HL-60 (cell line): ENCODE measurements at regions not wholly inside any gene's neighbourhood (a gene's known extent, or its start where the extent isn't known, plus 50 kb on each side); places are given as distances from the start of the nearest gene placed in this dataset.

Experiments used
- CTCF ChIP-seq: IDR thresholded peaks from one replicate; pipeline ENCODE4 v1.5.1; 2011; ENCODE audit warnings: low read length, control low read depth, inconsistent platforms; ENCODE audit not compliant: insufficient read depth
- POLR2AphosphoS5 ChIP-seq: IDR thresholded peaks from 2 replicates; pipeline ENCODE4 v1.6.1; 2012; ENCODE audit warnings: low read depth
- SPI1 ChIP-seq: IDR thresholded peaks from 2 replicates; pipeline ENCODE4 v1.6.1; 2012; ENCODE audit warnings: low read depth, mild to moderate bottlenecking, borderline replicate concordance
- TF ChIP-seq, protein P1 (sequence below): IDR thresholded peaks from 2 replicates; pipeline ENCODE4 v1.6.1; 2012; ENCODE audit warnings: low read depth; ENCODE audit not compliant: insufficient replicate concordance

GRCh38 chr5:71789746-71790145, 70.7 kb downstream of the CARTPT start:
- TF ChIP-seq CTCF (no peak), SPI1 (no peak), POLR2AphosphoS5 (no peak)
- TF ChIP-seq, protein P1, sequence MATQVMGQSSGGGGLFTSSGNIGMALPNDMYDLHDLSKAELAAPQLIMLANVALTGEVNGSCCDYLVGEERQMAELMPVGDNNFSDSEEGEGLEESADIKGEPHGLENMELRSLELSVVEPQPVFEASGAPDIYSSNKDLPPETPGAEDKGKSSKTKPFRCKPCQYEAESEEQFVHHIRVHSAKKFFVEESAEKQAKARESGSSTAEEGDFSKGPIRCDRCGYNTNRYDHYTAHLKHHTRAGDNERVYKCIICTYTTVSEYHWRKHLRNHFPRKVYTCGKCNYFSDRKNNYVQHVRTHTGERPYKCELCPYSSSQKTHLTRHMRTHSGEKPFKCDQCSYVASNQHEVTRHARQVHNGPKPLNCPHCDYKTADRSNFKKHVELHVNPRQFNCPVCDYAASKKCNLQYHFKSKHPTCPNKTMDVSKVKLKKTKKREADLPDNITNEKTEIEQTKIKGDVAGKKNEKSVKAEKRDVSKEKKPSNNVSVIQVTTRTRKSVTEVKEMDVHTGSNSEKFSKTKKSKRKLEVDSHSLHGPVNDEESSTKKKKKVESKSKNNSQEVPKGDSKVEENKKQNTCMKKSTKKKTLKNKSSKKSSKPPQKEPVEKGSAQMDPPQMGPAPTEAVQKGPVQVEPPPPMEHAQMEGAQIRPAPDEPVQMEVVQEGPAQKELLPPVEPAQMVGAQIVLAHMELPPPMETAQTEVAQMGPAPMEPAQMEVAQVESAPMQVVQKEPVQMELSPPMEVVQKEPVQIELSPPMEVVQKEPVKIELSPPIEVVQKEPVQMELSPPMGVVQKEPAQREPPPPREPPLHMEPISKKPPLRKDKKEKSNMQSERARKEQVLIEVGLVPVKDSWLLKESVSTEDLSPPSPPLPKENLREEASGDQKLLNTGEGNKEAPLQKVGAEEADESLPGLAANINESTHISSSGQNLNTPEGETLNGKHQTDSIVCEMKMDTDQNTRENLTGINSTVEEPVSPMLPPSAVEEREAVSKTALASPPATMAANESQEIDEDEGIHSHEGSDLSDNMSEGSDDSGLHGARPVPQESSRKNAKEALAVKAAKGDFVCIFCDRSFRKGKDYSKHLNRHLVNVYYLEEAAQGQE: no peak
